ENCODE measurements at regions not wholly inside any gene's neighbourhood (a gene's known extent, or its start where the extent isn't known, plus 50 kb on each side); places are given as distances from the start of the nearest gene placed in this dataset.

GRCh38 chr12:59916988-59917387, 321.2 kb downstream of the SLC16A7 start:
- no peak for TF ChIP-seq CTCF (IDR thresholded peaks at IDR 0.05)
- no peaks in the 10 kb centered on the region for H3K36me3 Mint-ChIP-seq (ENCODE audit: low read depth)
- peaks cover 4% of the 10 kb centered on the region for H3K9me3 Mint-ChIP-seq
- H3K4me1 Mint-ChIP-seq (ENCODE audit: low read depth): no peaks in the 10 kb centered on the region
- intact Hi-C loops (cut with micrococcal nuclease): no loop called here
- DNase-seq (no peak), ATAC-seq (no peak)
- POLR2A ChIA-PET: no interaction called here
- H3K4me3 Mint-ChIP-seq: no peak overlapping the region
- CTCF ChIA-PET: no interaction called here
- no peak overlapping the region for H3K27ac Mint-ChIP-seq
- H3K27me3 Mint-ChIP-seq: no peaks in the 10 kb centered on the region

GRCh38 chr12:59927032-59927431, 331.2 kb downstream of the SLC16A7 start:
- intact Hi-C loops (cut with micrococcal nuclease): no loop called here
- Mint-ChIP-seq H3K9me3 (no peaks in the 10 kb centered on the region), H3K36me3 (ENCODE audit: low read depth) (no peaks in the 10 kb centered on the region), H3K4me3 (no peak overlapping the region), H3K4me1 (ENCODE audit: low read depth) (no peaks in the 10 kb centered on the region), H3K27me3 (no peaks in the 10 kb centered on the region), H3K27ac (no peak overlapping the region)
- no peak for ATAC-seq
- TF ChIP-seq CTCF (IDR thresholded peaks at IDR 0.05): no peak
- no peak for DNase-seq
- CTCF ChIA-PET: no interaction called here
- POLR2A ChIA-PET: no interaction called here

- intact Hi-C loops (cut with micrococcal nuclease): no loop called here
- CTCF ChIA-PET: no interaction called here
- H3K36me3 Mint-ChIP-seq (ENCODE audit: low read depth): no peaks in the 10 kb centered on the region
These were observed 332.6 kb downstream of the SLC16A7 start for GRCh38 chr12:59928416-59928815.

GRCh38 chr12:59929110-59929509, 333.3 kb downstream of the SLC16A7 start:
- no peaks in the 10 kb centered on the region for H3K36me3 Mint-ChIP-seq (ENCODE audit: low read depth)

More at GRCh38 chr12:59928416-59928815, 332.6 kb downstream of the SLC16A7 start:
- TF ChIP-seq CTCF (IDR thresholded peaks at IDR 0.05): no peak
- Mint-ChIP-seq H3K27me3 (no peaks in the 10 kb centered on the region), H3K9me3 (no peaks in the 10 kb centered on the region), H3K4me1 (ENCODE audit: low read depth) (no peaks in the 10 kb centered on the region), H3K27ac (no peak overlapping the region), H3K4me3 (no peak overlapping the region)
- DNase-seq (no peak), ATAC-seq (no peak)
- POLR2A ChIA-PET: no interaction called here

GRCh38 chr12:59934486-59934885, 338.7 kb downstream of the SLC16A7 start:
- H3K9me3 Mint-ChIP-seq: no peaks in the 10 kb centered on the region
- intact Hi-C loops (cut with micrococcal nuclease): no loop called here
- no peaks in the 10 kb centered on the region for H3K36me3 Mint-ChIP-seq (ENCODE audit: low read depth)
- no peaks in the 10 kb centered on the region for H3K27me3 Mint-ChIP-seq
- H3K27ac Mint-ChIP-seq: no peak overlapping the region
- DNase-seq (no peak), ATAC-seq (no peak)
- no peak overlapping the region for H3K4me3 Mint-ChIP-seq
- POLR2A ChIA-PET: no interaction called here
- CTCF ChIA-PET: no interaction called here
- H3K4me1 Mint-ChIP-seq (ENCODE audit: low read depth): no peaks in the 10 kb centered on the region
- TF ChIP-seq CTCF (IDR thresholded peaks at IDR 0.05): no peak

More at GRCh38 chr12:59929110-59929509, 333.3 kb downstream of the SLC16A7 start:
- Mint-ChIP-seq H3K4me3 (no peak overlapping the region), H3K9me3 (no peaks in the 10 kb centered on the region), H3K27ac (no peak overlapping the region), H3K4me1 (ENCODE audit: low read depth) (no peaks in the 10 kb centered on the region), H3K27me3 (no peaks in the 10 kb centered on the region)
- ATAC-seq (no peak), DNase-seq (no peak)
- TF ChIP-seq CTCF (IDR thresholded peaks at IDR 0.05): no peak
- CTCF ChIA-PET: no interaction called here
- intact Hi-C loops (cut with micrococcal nuclease): no loop called here
- POLR2A ChIA-PET: no interaction called here
